Gastrocnemius medialis (tissue), 4 donors: ENCODE measurements at regions not wholly inside any gene's neighbourhood (a gene's known extent, or its start where the extent isn't known, plus 50 kb on each side); places are given as distances from the start of the nearest gene placed in this dataset.

Source experiments
- CTCF ChIP-seq, 5 experiments: fragments of 450-650 bp in 3 of 5; fragments of 200-600 bp in 2 of 5; sonication (generic) in 2 of 5; IDR thresholded peaks in 4 of 5; conservative IDR thresholded peaks in 1 of 5; 1 replicate in 4 of 5; 2 replicates in 1 of 5; pipeline ENCODE4 v1.5.1; 2016 to 2019; ENCODE audit warnings: antibody characterized with exemption in 5 of 5, mild to moderate bottlenecking in 3 of 5, moderate library complexity in 3 of 5
- POLR2A ChIP-seq, 2 donors: fragments of 450-650 bp; IDR thresholded peaks; one replicate each; pipeline ENCODE4 v1.6.1; 2017; ENCODE audit warnings: antibody characterized with exemption in 2 of 2, mild to moderate bottlenecking in 2 of 2, moderate library complexity in 2 of 2

GRCh38 chr6:110547266-110547964 lies 71.0 kb upstream of the SLC22A16 start:
- no peak for TF ChIP-seq CTCF (IDR thresholded peaks at IDR 0.05 in 4 of 5, conservative IDR thresholded peaks at IDR 0.05 in 1 of 5)
- TF ChIP-seq POLR2A (IDR thresholded peaks at IDR 0.05) = no peak
